ENCODE measurements at regions not wholly inside any gene's neighbourhood (a gene's known extent, or its start where the extent isn't known, plus 50 kb on each side); places are given as distances from the start of the nearest gene placed in this dataset.

DNA sequence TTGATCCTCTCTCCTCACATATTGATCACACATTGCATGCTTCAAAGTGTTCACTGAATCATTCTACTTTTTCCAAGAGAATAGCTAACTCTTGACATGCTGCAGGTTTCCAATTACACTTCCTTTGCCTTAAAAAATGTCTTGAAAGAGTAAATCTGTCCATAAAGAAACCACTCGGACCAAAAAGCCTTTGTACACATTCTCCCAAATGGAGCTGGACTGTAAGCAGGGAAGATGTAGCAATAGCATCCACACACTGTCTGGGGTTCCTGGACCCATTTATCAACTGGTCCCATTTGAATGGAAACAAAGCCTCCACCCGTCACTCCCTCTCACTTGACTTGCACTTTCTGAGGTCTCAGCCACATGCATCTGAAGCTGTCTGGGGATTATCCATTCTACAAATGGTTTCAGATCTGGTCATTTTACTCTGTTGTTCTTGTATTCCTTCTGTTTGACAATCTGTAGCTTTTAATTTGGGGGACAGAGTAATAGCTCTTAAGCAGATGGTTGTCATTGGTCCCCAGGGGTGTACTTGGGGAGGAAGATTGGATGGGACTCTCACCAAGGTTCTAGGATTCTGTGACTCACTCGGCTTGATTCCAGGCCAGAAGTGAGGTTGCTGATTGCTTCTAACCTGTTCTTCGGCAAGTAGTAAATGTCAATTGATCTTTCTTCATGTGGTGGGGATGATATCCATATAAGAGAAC, 203.5 kb downstream of the HIBADH start:
- Mint-ChIP-seq H3K27me3 (ENCODE audit: low read depth) (0 out of 2 replicates have a peak, but pooled peaks cover 1% of the 10 kb centered on the region), H3K4me3 (no peak overlapping the region), H3K27ac (no peak overlapping the region), H3K36me3 (no peaks in the 10 kb centered on the region), H3K9me3 (no peaks in the 10 kb centered on the region), H3K4me1 (peaks cover 3% of the 10 kb centered on the region; the same call in 1 of the 2 replicates)
- ChIA-PET CTCF (no interaction called here), POLR2A (no interaction called here)
- ATAC-seq: no peak
- TF ChIP-seq ZNF263 (CRISPR knock-in tag; IDR thresholded peaks at IDR 0.05; ENCODE audit: low read depth) (no peak), TEAD1 (CRISPR knock-in tag; IDR thresholded peaks at IDR 0.05) (no peak), FOXP1 (CRISPR knock-in tag; IDR thresholded peaks at IDR 0.05; ENCODE audit: borderline replicate concordance) (no peak), NR1H2 (CRISPR knock-in tag; IDR thresholded peaks at IDR 0.05) (no peak)
- no peak for DNase-seq (ENCODE audit: low spot score)

DNA sequence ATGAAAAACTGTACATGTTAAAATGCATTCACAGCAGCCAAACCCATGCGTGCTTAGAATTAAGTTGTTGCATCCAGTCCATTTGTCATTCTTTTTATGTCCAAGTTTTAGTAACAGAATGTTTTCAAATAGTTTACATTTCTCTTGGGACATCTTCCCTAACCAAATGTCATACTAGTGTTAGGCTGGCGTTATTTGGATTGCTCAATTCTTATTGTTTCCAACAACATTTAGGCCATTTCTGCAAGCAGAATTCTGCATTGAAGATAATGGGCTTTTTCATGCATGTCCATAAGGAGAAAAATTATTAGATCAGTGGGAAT, 203.0 kb downstream of the HIBADH start:
- Mint-ChIP-seq H3K4me3 (no peak overlapping the region), H3K27ac (no peak overlapping the region), H3K27me3 (ENCODE audit: low read depth) (0 out of 2 replicates have a peak, but pooled peaks cover 2% of the 10 kb centered on the region), H3K9me3 (no peaks in the 10 kb centered on the region), H3K4me1 (peaks cover 2% of the 10 kb centered on the region; the same call in 1 of the 2 replicates), H3K36me3 (no peaks in the 10 kb centered on the region)
- no peak for DNase-seq (ENCODE audit: low spot score)
- no peak for ATAC-seq
- ChIA-PET POLR2A (no interaction called here), CTCF (no interaction called here)
- TF ChIP-seq SOX15 (CRISPR knock-in tag; IDR thresholded peaks at IDR 0.05): no peak
- no peak for TF ChIP-seq GABPB1 (CRISPR knock-in tag; IDR thresholded peaks at IDR 0.05)
- no peak for TF ChIP-seq GTF2I (CRISPR knock-in tag; conservative IDR thresholded peaks at IDR 0.05)
- TF ChIP-seq, protein P1, sequence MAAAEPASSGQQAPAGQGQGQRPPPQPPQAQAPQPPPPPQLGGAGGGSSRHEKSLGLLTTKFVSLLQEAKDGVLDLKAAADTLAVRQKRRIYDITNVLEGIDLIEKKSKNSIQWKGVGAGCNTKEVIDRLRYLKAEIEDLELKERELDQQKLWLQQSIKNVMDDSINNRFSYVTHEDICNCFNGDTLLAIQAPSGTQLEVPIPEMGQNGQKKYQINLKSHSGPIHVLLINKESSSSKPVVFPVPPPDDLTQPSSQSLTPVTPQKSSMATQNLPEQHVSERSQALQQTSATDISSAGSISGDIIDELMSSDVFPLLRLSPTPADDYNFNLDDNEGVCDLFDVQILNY (CRISPR knock-in tag; IDR thresholded peaks at IDR 0.05): no peak
- no peak for TF ChIP-seq ZNF671 (CRISPR knock-in tag; IDR thresholded peaks at IDR 0.05)
- TF ChIP-seq, protein P2, sequence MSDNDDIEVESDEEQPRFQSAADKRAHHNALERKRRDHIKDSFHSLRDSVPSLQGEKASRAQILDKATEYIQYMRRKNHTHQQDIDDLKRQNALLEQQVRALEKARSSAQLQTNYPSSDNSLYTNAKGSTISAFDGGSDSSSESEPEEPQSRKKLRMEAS (CRISPR knock-in tag; IDR thresholded peaks at IDR 0.05): no peak
- no peak for TF ChIP-seq NR3C1 (CRISPR knock-in tag; conservative IDR thresholded peaks at IDR 0.05; ENCODE audit: low read depth)
- no peak for TF ChIP-seq AR (CRISPR knock-in tag; IDR thresholded peaks at IDR 0.05)
- TF ChIP-seq SP1 (CRISPR knock-in tag; conservative IDR thresholded peaks at IDR 0.05): no peak
- TF ChIP-seq E2F1 (CRISPR knock-in tag; IDR thresholded peaks at IDR 0.05): no peak
- no peak for TF ChIP-seq FOXK1 (CRISPR knock-in tag; IDR thresholded peaks at IDR 0.05)
- TF ChIP-seq, protein P3, sequence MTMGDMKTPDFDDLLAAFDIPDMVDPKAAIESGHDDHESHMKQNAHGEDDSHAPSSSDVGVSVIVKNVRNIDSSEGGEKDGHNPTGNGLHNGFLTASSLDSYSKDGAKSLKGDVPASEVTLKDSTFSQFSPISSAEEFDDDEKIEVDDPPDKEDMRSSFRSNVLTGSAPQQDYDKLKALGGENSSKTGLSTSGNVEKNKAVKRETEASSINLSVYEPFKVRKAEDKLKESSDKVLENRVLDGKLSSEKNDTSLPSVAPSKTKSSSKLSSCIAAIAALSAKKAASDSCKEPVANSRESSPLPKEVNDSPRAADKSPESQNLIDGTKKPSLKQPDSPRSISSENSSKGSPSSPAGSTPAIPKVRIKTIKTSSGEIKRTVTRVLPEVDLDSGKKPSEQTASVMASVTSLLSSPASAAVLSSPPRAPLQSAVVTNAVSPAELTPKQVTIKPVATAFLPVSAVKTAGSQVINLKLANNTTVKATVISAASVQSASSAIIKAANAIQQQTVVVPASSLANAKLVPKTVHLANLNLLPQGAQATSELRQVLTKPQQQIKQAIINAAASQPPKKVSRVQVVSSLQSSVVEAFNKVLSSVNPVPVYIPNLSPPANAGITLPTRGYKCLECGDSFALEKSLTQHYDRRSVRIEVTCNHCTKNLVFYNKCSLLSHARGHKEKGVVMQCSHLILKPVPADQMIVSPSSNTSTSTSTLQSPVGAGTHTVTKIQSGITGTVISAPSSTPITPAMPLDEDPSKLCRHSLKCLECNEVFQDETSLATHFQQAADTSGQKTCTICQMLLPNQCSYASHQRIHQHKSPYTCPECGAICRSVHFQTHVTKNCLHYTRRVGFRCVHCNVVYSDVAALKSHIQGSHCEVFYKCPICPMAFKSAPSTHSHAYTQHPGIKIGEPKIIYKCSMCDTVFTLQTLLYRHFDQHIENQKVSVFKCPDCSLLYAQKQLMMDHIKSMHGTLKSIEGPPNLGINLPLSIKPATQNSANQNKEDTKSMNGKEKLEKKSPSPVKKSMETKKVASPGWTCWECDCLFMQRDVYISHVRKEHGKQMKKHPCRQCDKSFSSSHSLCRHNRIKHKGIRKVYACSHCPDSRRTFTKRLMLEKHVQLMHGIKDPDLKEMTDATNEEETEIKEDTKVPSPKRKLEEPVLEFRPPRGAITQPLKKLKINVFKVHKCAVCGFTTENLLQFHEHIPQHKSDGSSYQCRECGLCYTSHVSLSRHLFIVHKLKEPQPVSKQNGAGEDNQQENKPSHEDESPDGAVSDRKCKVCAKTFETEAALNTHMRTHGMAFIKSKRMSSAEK (CRISPR knock-in tag; IDR thresholded peaks at IDR 0.05; ENCODE audit: borderline replicate concordance): no peak
- TF ChIP-seq RORB (CRISPR knock-in tag; IDR thresholded peaks at IDR 0.05): no peak
- TF ChIP-seq KAT7 (CRISPR knock-in tag; IDR thresholded peaks at IDR 0.05; ENCODE audit: borderline replicate concordance): no peak
- TF ChIP-seq TEAD4 (CRISPR knock-in tag; IDR thresholded peaks at IDR 0.05): no peak
- no peak for TF ChIP-seq MYBL2 (CRISPR knock-in tag; IDR thresholded peaks at IDR 0.05)

Measured in WTC11 (cell line).